HG03571 (cell line): ENCODE measurements at regions not wholly inside any gene's neighbourhood (a gene's known extent, or its start where the extent isn't known, plus 50 kb on each side); places are given as distances from the start of the nearest gene placed in this dataset.
"Not testable (repeated sequence)": the region's sequence is repeated elsewhere in the genome, so short reads cannot be mapped to it uniquely, and the experiment has no call there.

Experiments
- ATAC-seq: cut with Tn5 transposase; IDR thresholded peaks from one replicate; pipeline ENCODE4 v1.9.1; 2021; ENCODE audit not compliant: unreplicated experiment

GRCh38 chr11:122023614-122024250, 92.3 kb downstream of the BLID start:
- no peak for ATAC-seq

- no peak for ATAC-seq
These were observed 93.4 kb downstream of the BLID start for GRCh38 chr11:122022646-122023045.

GRCh38 chr11:122020902-122021301, 95.1 kb downstream of the BLID start:
- ATAC-seq = no peak

GRCh38 chr11:122019908-122020694, 95.9 kb downstream of the BLID start:
- ATAC-seq = no peak

GRCh38 chr11:122007601-122008071, 108.4 kb downstream of the BLID start:
- no peak for ATAC-seq

GRCh38 chr11:122004446-122004845, 111.6 kb downstream of the BLID start:
- no peak for ATAC-seq

- ATAC-seq = no peak
These were observed 113.1 kb downstream of the BLID start for GRCh38 chr11:122002926-122003325.

GRCh38 chr11:122002047-122002446, 114.0 kb downstream of the BLID start:
- no peak for ATAC-seq

GRCh38 chr11:121999651-122000050, 116.4 kb downstream of the BLID start:
- no peak for ATAC-seq

- no peak for ATAC-seq
These were observed 119.4 kb downstream of the BLID start for GRCh38 chr11:121996574-121996973.

GRCh38 chr11:121983901-121984300, 132.1 kb downstream of the BLID start:
- no peak for ATAC-seq

GRCh38 chr11:121977914-121978313, 138.1 kb downstream of the BLID start:
- not testable (repeated sequence) for ATAC-seq

- no peak for ATAC-seq
These were observed 147.4 kb downstream of the BLID start for GRCh38 chr11:121968638-121969037.

- ATAC-seq = no peak
These were observed 148.8 kb downstream of the BLID start for GRCh38 chr11:121967131-121967704.

- ATAC-seq = no peak
These were observed 150.7 kb downstream of the BLID start for GRCh38 chr11:121965330-121965729.

- ATAC-seq = no peak
These were observed 151.4 kb downstream of the BLID start for GRCh38 chr11:121964591-121964990.

GRCh38 chr11:121963846-121964245, 152.2 kb downstream of the BLID start:
- ATAC-seq = not testable (repeated sequence)

GRCh38 chr11:121961321-121961801, 154.7 kb downstream of the BLID start:
- ATAC-seq = no peak

- no peak for ATAC-seq
These were observed 157.1 kb downstream of the BLID start for GRCh38 chr11:121958971-121959325.

GRCh38 chr11:121958323-121958970, 157.6 kb downstream of the BLID start:
- ATAC-seq = no peak

- no peak for ATAC-seq
These were observed 162.9 kb downstream of the BLID start for GRCh38 chr11:121953122-121953521.
